Lower leg skin (tissue), 3 donors: ENCODE measurements at regions not wholly inside any gene's neighbourhood (a gene's known extent, or its start where the extent isn't known, plus 50 kb on each side); places are given as distances from the start of the nearest gene placed in this dataset.

Source experiments
- POLR2A ChIP-seq, 2 donors: fragments of 450-650 bp; IDR thresholded peaks; one replicate each; pipeline ENCODE4 v1.6.1; 2016 to 2017; ENCODE audit warnings: antibody characterized with exemption in 2 of 2, mild to moderate bottlenecking in 1 of 2, moderate library complexity in 1 of 2
- TF ChIP-seq, protein P1 (sequence below), 3 donors: fragments of 450-650 bp; IDR thresholded peaks; one replicate each; pipeline ENCODE4 v1.5.1; 2016; ENCODE audit warnings: antibody characterized with exemption in 3 of 3, mild to moderate bottlenecking in 3 of 3, moderate library complexity in 2 of 3

DNA sequence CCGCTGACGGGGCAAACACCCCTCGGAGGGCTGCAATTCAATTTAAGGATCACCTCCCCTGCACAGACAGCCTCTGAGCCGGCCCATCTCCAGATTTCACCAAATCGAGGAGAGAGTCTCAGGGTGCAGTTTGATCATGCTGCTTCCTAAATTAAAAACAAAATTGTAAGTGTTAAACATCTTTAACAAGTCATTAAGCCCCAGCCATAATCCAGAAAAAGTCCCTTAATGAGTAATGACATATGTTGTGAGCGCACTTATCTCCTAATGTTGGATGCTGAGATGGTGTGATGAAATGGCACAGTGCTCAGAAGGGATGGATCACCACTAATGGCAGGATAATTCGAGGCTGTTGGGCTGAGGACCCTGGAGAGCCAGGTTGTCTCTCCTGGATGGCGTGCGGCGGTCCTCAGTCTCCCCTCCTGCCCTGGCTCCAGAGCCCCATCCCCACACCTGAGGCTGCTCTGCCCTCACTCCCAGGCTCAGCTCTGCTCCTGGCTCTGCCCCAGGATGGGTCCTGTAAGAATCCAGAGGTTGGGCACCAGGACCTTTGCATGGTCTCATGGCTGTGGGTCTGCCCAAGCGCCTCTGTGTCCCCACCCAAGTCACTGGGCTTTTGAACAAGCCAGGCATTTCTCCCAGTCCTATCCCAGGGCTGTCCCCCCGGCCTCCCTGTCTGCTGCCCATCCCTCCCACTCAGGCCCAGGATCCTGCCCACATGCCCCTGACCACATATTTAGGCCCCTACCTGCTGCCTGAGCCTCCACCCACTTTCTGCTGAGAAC, 224.4 kb upstream of the POU3F1 start:
- TF ChIP-seq, protein P1, sequence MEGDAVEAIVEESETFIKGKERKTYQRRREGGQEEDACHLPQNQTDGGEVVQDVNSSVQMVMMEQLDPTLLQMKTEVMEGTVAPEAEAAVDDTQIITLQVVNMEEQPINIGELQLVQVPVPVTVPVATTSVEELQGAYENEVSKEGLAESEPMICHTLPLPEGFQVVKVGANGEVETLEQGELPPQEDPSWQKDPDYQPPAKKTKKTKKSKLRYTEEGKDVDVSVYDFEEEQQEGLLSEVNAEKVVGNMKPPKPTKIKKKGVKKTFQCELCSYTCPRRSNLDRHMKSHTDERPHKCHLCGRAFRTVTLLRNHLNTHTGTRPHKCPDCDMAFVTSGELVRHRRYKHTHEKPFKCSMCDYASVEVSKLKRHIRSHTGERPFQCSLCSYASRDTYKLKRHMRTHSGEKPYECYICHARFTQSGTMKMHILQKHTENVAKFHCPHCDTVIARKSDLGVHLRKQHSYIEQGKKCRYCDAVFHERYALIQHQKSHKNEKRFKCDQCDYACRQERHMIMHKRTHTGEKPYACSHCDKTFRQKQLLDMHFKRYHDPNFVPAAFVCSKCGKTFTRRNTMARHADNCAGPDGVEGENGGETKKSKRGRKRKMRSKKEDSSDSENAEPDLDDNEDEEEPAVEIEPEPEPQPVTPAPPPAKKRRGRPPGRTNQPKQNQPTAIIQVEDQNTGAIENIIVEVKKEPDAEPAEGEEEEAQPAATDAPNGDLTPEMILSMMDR (IDR thresholded peaks at IDR 0.05) = no peak
- no peak for TF ChIP-seq POLR2A (IDR thresholded peaks at IDR 0.05)
